Forelimb muscle (tissue), 1 donor: ENCODE measurements at regions not wholly inside any gene's neighbourhood (a gene's known extent, or its start where the extent isn't known, plus 50 kb on each side); places are given as distances from the start of the nearest gene placed in this dataset.

Source experiments
- DNase-seq: peaks from one replicate; pipeline ENCODE4 v3.0.0-alpha.2; 2013; ENCODE audit warnings: low read depth

- DNase-seq = no peak
Measured at GRCh38 chr2:66794551-66794950, 359.6 kb downstream of the MEIS1 start.

GRCh38 chr2:66802877-66803276, 368.0 kb downstream of the MEIS1 start:
- no peak for DNase-seq

GRCh38 chr2:66803726-66804125, 368.8 kb downstream of the MEIS1 start:
- DNase-seq = no peak

GRCh38 chr2:66805016-66805865, 370.3 kb downstream of the MEIS1 start:
- no peak for DNase-seq

GRCh38 chr2:66805968-66806367, 371.0 kb downstream of the MEIS1 start:
- DNase-seq = no peak

GRCh38 chr2:66813525-66813924, 378.6 kb downstream of the MEIS1 start:
- DNase-seq = no peak

- no peak for DNase-seq
Measured at GRCh38 chr2:66813976-66814375, 379.1 kb downstream of the MEIS1 start.

GRCh38 chr2:66814916-66815315, 380.0 kb downstream of the MEIS1 start:
- DNase-seq = no peak

GRCh38 chr2:66815886-66816285, 381.0 kb downstream of the MEIS1 start:
- DNase-seq = no peak

- no peak for DNase-seq
Measured at GRCh38 chr2:66821168-66821567, 386.2 kb downstream of the MEIS1 start.

- no peak for DNase-seq
Measured at GRCh38 chr2:66822186-66822585, 387.3 kb downstream of the MEIS1 start.

GRCh38 chr2:66824926-66825325, 390.0 kb downstream of the MEIS1 start:
- DNase-seq = no peak

GRCh38 chr2:66827851-66828250, 392.9 kb downstream of the MEIS1 start:
- DNase-seq = no peak

- no peak for DNase-seq
Measured at GRCh38 chr2:66828876-66829275, 394.0 kb downstream of the MEIS1 start.

- no peak for DNase-seq
Measured at GRCh38 chr2:66830881-66831280, 396.0 kb downstream of the MEIS1 start.

GRCh38 chr2:66832646-66833435, 397.9 kb downstream of the MEIS1 start:
- no peak for DNase-seq

GRCh38 chr2:66834859-66835258, 399.9 kb downstream of the MEIS1 start:
- no peak for DNase-seq

- DNase-seq = no peak
Measured at GRCh38 chr2:66836851-66837250, 401.9 kb downstream of the MEIS1 start.

- DNase-seq = no peak
Measured at GRCh38 chr2:66839551-66840320, 404.8 kb downstream of the MEIS1 start.

GRCh38 chr2:66840321-66841002, 405.5 kb downstream of the MEIS1 start:
- DNase-seq = no peak

GRCh38 chr2:66843847-66844246, 408.9 kb downstream of the MEIS1 start:
- no peak for DNase-seq

- DNase-seq = no peak
Measured at GRCh38 chr2:66845307-66845706, 410.4 kb downstream of the MEIS1 start.
